Liver (tissue), 8 donors: ENCODE measurements at regions not wholly inside any gene's neighbourhood (a gene's known extent, or its start where the extent isn't known, plus 50 kb on each side); places are given as distances from the start of the nearest gene placed in this dataset.

Experiments
- DNase-seq: peaks from one replicate; pipeline ENCODE4 v3.0.0-alpha.2; 2017; ENCODE audit warnings: low spot score
- H3K27ac ChIP-seq, 2 donors: one replicate each; pipeline ENCODE4 v1.7.0; 2013; ENCODE audit warnings: inconsistent platforms in 2 of 2, low read length in 2 of 2, control low read depth in 1 of 2, low read depth in 1 of 2, mild to moderate bottlenecking in 1 of 2
- H3K27me3 ChIP-seq, 4 donors: one replicate each; pipeline versions ENCODE4 v1.6.1 to v1.7.0; 2013; ENCODE audit warnings: low read length in 3 of 4, inconsistent platforms in 1 of 4, mild to moderate bottlenecking in 1 of 4, moderate library complexity in 1 of 4; ENCODE audit not compliant: control insufficient read depth in 4 of 4, insufficient read depth in 4 of 4
- H3K36me3 ChIP-seq, 4 donors: one replicate each; pipeline versions ENCODE4 v1.6.1 to v1.7.0; 2013; ENCODE audit warnings: low read length in 3 of 4, mild to moderate bottlenecking in 3 of 4, low read depth in 1 of 4, moderate library complexity in 1 of 4; ENCODE audit not compliant: control insufficient read depth in 4 of 4, insufficient read depth in 3 of 4
- H3K4me1 ChIP-seq, 4 donors: one replicate each; pipeline versions ENCODE4 v1.6.1 to v1.7.0; 2013; ENCODE audit warnings: low read length in 3 of 4, mild to moderate bottlenecking in 3 of 4, moderate library complexity in 1 of 4; ENCODE audit not compliant: control insufficient read depth in 4 of 4, insufficient read depth in 4 of 4
- H3K4me3 ChIP-seq, 3 donors: one replicate each; pipeline versions ENCODE4 v1.6.1 to v1.7.0; 2013; ENCODE audit warnings: low read length in 3 of 3, control low read depth in 1 of 3, low read depth in 1 of 3, mild to moderate bottlenecking in 1 of 3
- H3K9ac ChIP-seq, 2 donors: one replicate each; pipeline ENCODE4 v1.7.0; 2013; ENCODE audit warnings: low read length in 2 of 2, mild to moderate bottlenecking in 2 of 2, moderate library complexity in 2 of 2, control low read depth in 1 of 2, low read depth in 1 of 2
- H3K9me3 ChIP-seq, 4 donors: one replicate each; pipeline versions ENCODE4 v1.6.1 to v1.7.0; 2013; ENCODE audit warnings: low read length in 3 of 4; ENCODE audit not compliant: control insufficient read depth in 4 of 4
- ATF3 ChIP-seq: IDR thresholded peaks from 2 replicates; pipeline ENCODE4 v1.6.1; 2016; ENCODE audit warnings: antibody characterized with exemption
- CTCF ChIP-seq: fragments of 150-350 bp; IDR thresholded peaks from 2 replicates; pipeline ENCODE4 v1.5.1; 2017; ENCODE audit warnings: improper control_type of control experiment, low read depth, low read length; ENCODE audit not compliant: missing input control
- FOXA1 ChIP-seq: IDR thresholded peaks from 2 replicates; pipeline ENCODE4 v1.6.1; 2016; ENCODE audit warnings: antibody characterized with exemption
- FOXA2 ChIP-seq: IDR thresholded peaks from 2 replicates; pipeline ENCODE4 v1.6.1; 2016; ENCODE audit warnings: antibody characterized with exemption
- GABPA ChIP-seq, 2 donors: IDR thresholded peaks in 1 of 2; conservative IDR thresholded peaks in 1 of 2; 2 replicates each; pipeline ENCODE4 v1.6.1; 2016; ENCODE audit warnings: antibody characterized with exemption in 2 of 2, mild to moderate bottlenecking in 1 of 2, moderate library complexity in 1 of 2
- HNF4A ChIP-seq, 2 donors: conservative IDR thresholded peaks; 2 replicates each; pipeline ENCODE4 v1.6.1; 2016; ENCODE audit warnings: antibody characterized with exemption in 2 of 2, mild to moderate bottlenecking in 2 of 2
- JUND ChIP-seq, 2 donors: IDR thresholded peaks; 2 replicates each; pipeline ENCODE4 v1.6.1; 2016; ENCODE audit warnings: antibody characterized with exemption in 2 of 2
- MAX ChIP-seq: IDR thresholded peaks from 2 replicates; pipeline ENCODE4 v1.6.1; 2016; ENCODE audit warnings: antibody characterized with exemption
- NR2F2 ChIP-seq: IDR thresholded peaks from 2 replicates; pipeline ENCODE4 v1.6.1; 2016; ENCODE audit warnings: antibody characterized with exemption
- RAD21 ChIP-seq, 2 donors: IDR thresholded peaks; 2 replicates each; pipeline ENCODE4 v1.6.1; 2016; ENCODE audit warnings: antibody characterized with exemption in 2 of 2, mild to moderate bottlenecking in 2 of 2
- REST ChIP-seq: IDR thresholded peaks from 2 replicates; pipeline ENCODE4 v1.6.1; 2016; ENCODE audit warnings: antibody characterized with exemption, mild to moderate bottlenecking
- RXRA ChIP-seq, 2 donors: IDR thresholded peaks; 2 replicates each; pipeline ENCODE4 v1.6.1; 2017 to 2018; ENCODE audit warnings: antibody characterized with exemption in 2 of 2, mild to moderate bottlenecking in 1 of 2
- TAF1 ChIP-seq: conservative IDR thresholded peaks from 2 replicates; pipeline ENCODE4 v1.6.1; 2016; ENCODE audit warnings: antibody characterized with exemption, mild to moderate bottlenecking
- YY1 ChIP-seq: IDR thresholded peaks from 2 replicates; pipeline ENCODE4 v1.6.1; 2016; ENCODE audit warnings: antibody characterized with exemption, mild to moderate bottlenecking
- WGBS: extraction: QIAGEN DNeasy Blood & Tissue Kit; methylation state at CpG from one replicate; pipeline ENCODE4 v1.1.7; 2013; 5-methylcytosine and 5-hydroxymethylcytosine counted together
- donor health status: healthy.
- donor health status: healthy.
- donor health status: healthy.
- donor health status: healthy.
- donor health status: healthy.

GRCh38 chr3:194782698-194783404, 97.2 kb downstream of the FAM43A start:
- no peak overlapping the region for H3K4me3 ChIP-seq
- TF ChIP-seq FOXA1 (no peak), REST (no peak), RXRA (IDR thresholded peaks at IDR 0.05) (no peak), MAX (no peak), HNF4A (conservative IDR thresholded peaks at IDR 0.05) (no peak), ATF3 (no peak), JUND (IDR thresholded peaks at IDR 0.05) (no peak), CTCF (no peak)
- H3K27ac ChIP-seq, result no peak overlapping the region
- no peak overlapping the region for H3K9ac ChIP-seq
- 76% methylated on average over 13 of the region's 13 CpGs for WGBS
- H3K27me3 ChIP-seq, result no peaks in the 10 kb centered on the region
- no peaks in the 10 kb centered on the region for H3K9me3 ChIP-seq
- DNase-seq, result no peak
- H3K36me3 ChIP-seq, result no peaks in the 10 kb centered on the region
- H3K4me1 ChIP-seq, result no peaks in the 10 kb centered on the region

GRCh38 chr3:194784361-194784760, 98.7 kb downstream of the FAM43A start:
- no peaks in the 10 kb centered on the region for H3K9me3 ChIP-seq
- no peak for TF ChIP-seq TAF1
- TF ChIP-seq GABPA (IDR thresholded peaks at IDR 0.05 in 1 of 2, conservative IDR thresholded peaks at IDR 0.05 in 1 of 2), result no peak
- TF ChIP-seq MAX, result no peak
- no peak for TF ChIP-seq RAD21 (IDR thresholded peaks at IDR 0.05)
- no peak for TF ChIP-seq FOXA2
- no peak for TF ChIP-seq YY1
- TF ChIP-seq ATF3, result no peak
- no peak for TF ChIP-seq HNF4A (conservative IDR thresholded peaks at IDR 0.05)
- TF ChIP-seq NR2F2, result no peak
- WGBS, result 92% methylated on average over 5 of the region's 5 CpGs
- H3K36me3 ChIP-seq, result no peaks in the 10 kb centered on the region
- no peak overlapping the region for H3K9ac ChIP-seq
- no peaks in the 10 kb centered on the region for H3K27me3 ChIP-seq
- DNase-seq, result no peak
- no peak overlapping the region for H3K27ac ChIP-seq
- H3K4me1 ChIP-seq, result no peaks in the 10 kb centered on the region
- H3K4me3 ChIP-seq, result no peak overlapping the region
